Peyer's patch (tissue), 4 donors: ENCODE measurements at regions not wholly inside any gene's neighbourhood (a gene's known extent, or its start where the extent isn't known, plus 50 kb on each side); places are given as distances from the start of the nearest gene placed in this dataset.

Experiments used
- CTCF ChIP-seq, 6 experiments: fragments of 450-650 bp in 4 of 6; fragments of 200-600 bp in 2 of 6; sonication (generic) in 1 of 6; IDR thresholded peaks; one replicate each; pipeline ENCODE4 v1.5.1; 2017 to 2019; ENCODE audit warnings: antibody characterized with exemption in 6 of 6, mild to moderate bottlenecking in 3 of 6, moderate library complexity in 1 of 6
- POLR2A ChIP-seq, 2 donors: fragments of 450-650 bp; IDR thresholded peaks; one replicate each; pipeline ENCODE4 v1.5.1; 2017; ENCODE audit warnings: antibody characterized with exemption in 2 of 2, mild to moderate bottlenecking in 2 of 2, moderate library complexity in 2 of 2

- TF ChIP-seq CTCF (IDR thresholded peaks at IDR 0.05), result no peak
- TF ChIP-seq POLR2A (IDR thresholded peaks at IDR 0.05), result no peak
These were observed 489.7 kb downstream of the NPHP4 start for GRCh38 chr1:5502311-5503194.
